HG02610 (cell line): ENCODE measurements at regions not wholly inside any gene's neighbourhood (a gene's known extent, or its start where the extent isn't known, plus 50 kb on each side); places are given as distances from the start of the nearest gene placed in this dataset.

Experiments
- ATAC-seq: cut with Tn5 transposase; IDR thresholded peaks from one replicate; pipeline ENCODE4 v1.9.1; 2021; ENCODE audit warnings: mild to moderate bottlenecking, moderate library complexity; ENCODE audit not compliant: unreplicated experiment

DNA sequence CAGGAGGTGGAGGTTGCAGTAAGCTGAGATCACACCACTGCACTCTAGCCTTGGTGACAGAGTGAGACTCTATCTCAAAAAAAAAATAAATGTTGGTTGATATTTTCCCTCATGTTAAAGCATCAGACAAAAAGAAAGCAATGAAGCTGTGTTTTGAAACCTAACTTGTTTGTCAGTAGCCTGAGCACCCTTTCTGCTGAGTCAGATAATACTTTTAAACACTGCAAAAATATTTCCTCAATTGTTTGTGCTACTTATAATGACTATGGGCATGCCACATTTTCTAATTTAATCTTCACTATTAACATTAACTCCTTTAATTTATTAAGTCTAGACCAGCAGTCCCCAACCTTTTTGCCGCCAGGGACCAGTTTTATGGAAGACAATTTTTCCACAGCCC lies 236.3 kb upstream of the AGAP1 start:
- ATAC-seq, result no peak

DNA sequence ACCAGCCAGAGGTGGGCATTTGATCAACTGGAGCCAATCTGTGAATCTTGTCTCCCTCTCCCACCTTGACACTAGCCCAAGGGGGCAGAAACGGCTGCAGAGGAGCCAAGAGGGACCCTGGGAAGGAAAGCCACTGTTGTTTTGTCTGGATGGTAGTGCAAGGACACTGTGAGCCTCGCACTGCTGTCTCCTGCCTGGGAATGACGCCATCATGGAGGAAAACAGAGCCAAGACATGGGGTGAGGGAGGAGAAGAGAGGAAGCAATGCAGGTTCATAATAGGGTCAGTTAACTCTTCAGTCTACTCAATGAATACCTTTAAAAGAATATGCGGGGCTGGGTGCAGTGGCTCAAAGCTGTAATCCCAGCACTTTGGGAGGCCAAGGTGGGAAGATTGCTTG lies 231.1 kb upstream of the AGAP1 start:
- no peak for ATAC-seq

DNA sequence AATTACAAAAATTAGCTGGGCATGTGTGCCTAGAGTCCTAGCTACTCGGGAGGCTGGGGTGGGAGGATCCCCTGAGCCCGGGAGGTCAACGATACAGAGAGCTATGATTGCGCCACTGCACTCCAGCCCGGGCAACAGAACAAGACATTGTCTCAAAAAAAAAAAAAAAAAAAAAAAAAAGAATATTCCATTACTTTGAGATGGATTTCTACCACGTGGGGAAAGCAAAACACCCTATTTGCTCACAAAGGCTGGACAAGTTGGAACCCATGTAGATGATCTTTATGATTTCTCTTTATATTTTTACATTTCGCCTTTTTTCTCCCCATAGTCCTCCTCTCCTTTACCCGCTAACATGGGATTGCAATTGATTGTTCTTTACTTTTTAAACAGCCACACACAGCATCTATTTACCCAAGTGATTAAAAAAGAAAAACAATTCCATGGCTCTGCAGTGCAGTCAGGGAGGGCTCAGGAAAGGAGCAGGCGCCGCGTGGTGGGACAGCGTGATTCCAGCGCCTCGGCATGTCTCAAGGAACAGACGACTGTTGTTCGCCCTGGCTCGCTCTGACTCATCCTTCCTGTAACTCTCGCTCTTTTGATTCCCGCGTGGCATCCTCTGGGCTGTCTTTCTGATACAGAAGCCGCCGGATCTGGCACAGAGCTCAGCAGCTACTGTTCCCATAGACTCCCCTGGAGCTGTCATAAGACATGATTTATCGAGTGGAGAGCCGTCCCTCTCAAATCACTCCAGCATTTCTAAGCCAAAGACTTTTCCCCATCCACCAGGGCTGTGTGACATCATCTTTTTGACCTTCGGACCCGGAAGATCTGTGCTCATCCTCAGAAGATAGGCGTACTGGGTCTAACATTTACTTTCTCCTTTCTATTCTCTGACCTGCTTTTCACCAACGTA lies 230.4 kb upstream of the AGAP1 start:
- ATAC-seq, result no peak

DNA sequence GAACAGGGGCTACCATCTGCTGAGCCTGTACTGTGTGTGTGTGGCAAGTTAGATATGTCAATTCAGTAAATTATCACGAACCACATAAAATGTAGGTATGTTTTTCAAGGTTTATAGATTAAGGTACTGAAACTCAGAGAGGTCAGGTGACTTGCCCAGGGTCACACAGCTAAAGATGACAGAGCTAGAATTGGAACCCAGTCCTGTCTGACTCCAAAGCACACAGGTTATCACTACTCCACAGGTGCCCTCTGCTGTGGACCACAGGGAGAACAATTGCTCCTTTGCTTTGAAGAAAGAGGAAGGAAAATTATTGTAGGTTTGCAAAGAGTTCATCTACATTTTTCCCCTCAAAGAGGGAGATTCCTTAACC lies 229.7 kb upstream of the AGAP1 start:
- ATAC-seq, result no peak

DNA sequence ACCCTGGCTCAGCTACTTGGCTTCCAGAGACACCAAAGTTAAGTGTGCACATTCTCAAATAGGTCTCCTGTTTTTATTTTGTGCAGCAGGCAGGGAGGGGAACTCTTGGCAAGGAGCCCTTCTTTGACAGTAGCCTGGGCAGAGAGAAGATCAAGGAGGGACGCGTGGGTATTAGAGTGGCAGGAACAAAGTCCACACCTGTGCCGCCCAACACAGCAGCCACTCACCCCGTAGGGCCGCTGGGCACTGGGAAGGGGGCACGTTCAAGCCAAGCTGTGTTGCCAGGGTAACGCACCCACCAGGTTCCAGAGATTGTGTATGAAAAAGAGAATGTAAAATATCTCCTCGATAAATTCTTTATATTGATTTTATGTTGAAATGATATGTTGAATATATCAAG lies 229.3 kb upstream of the AGAP1 start:
- ATAC-seq, result no peak

DNA sequence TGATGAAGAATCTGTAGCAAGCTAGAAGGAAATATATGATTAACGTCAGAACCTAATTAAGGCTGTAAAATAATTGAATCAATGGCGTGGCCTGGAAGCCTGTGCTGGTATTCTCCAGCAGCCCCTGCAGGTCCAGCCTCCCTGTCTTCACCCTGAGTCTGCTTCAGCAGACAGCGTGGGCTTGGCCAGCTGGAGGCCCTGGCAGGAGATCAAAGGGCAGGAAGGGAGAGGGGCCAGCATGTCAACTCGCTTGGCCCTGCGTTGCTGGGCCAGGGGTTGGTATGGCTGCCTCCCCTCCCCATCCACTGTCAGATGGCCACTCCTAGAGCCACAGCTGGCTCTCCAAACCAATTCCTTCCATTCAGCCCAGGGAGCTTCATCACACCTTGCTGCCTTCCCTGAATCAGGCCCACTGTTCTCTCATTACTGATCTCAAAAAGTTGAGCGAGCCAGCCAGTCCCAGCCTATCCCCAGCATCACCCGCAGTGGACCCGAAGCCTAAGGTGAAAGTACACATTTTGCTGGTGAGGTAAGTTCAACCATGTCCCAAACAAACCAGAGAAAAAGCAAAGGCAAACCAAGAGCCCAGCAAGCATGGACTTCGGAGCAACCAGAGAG lies 228.4 kb upstream of the AGAP1 start:
- ATAC-seq, result no peak

DNA sequence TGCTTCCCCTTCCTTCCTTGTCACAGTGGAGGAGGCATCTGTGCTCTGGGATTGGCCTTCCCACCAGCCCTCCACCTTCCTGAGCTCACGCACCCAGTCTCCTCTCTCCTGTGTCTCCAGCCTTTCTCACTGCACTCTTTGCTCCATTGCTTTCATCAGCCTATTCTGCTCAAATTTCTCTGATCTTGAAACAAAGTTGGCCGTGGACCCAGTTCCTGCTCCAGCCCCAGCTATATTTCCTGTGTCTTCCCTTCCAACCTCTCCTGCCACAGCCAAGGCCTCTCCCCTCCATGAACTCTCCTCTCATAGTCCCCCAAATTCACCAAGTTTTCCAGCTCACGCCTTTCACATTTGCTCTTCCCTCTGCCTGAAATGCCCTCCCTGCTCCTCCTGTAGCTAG lies 226.6 kb upstream of the AGAP1 start:
- ATAC-seq, result no peak

DNA sequence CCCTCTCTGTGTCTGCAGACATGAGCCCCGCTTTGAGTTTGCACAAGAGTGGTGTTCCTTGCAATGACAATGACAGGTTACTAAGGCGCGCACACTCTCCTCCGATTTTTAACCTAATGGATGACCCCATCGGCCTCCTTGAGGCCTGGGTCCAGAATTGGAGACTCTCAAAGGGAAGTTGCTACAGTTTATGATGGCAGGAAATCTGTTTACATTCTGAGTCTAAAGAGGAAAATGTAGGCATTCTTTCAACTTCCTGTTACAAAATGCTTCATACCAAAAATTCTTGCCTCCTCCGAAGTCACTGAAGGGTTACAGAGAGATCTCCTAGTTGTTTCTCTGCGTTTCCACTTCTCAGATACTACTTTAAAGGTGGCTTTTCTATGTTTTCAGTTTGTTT lies 225.3 kb upstream of the AGAP1 start:
- no peak for ATAC-seq

DNA sequence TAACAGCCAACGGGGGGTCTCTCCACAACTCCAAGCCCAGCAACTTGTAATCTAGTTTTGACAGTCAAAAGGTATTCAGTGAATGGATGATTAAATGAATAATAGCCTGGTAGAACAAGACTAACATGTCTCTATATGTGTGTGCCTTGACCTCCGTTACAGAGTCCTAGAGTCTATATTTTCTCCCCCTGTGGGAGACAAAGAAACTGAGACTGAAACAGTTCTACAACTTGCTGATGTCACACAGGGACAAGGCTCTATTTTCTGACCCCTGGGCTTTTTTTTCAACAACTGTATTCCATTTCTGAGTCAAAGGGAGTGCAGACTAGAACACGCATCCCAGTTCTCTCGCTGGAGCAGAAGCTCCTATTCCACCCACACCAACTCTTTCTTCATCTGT lies 223.6 kb upstream of the AGAP1 start:
- ATAC-seq, result no peak

DNA sequence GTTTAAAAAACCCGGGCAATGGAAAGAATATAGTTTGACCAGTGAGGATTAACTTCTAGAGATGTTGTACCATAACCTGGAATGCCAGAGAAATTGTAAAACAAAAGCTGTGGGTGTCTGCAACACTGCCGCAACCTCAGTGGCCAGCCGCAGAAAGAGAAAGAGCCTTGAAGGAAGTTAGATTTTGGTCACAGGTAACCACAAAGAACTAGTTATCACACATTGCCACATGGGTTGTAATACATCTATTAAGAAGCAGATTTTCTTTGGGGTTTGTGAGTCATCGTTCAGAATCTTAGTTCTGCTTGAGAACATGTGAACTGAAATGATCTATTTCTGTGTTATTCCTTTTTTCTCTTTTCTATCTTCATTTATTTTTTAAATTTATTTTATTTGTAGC lies 222.9 kb upstream of the AGAP1 start:
- peak; percentile 87 for ATAC-seq

DNA sequence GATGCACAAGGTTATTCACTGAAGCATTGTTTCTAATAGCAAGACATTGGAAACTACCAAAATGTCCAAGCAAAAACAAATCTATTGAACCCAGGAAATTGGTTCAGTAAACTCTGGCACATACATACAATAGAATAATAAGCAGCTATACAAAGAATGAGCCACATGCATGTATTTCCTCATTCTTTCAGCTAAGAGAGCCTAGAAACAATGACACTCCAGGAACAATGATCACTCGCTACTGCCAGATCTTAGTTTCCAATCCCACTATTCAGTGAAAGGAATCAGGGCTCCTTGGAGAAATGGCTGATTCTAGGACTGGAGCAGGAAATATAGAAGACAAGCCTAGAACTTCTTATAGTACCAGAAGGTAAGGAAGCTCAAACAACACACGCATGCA lies 221.9 kb upstream of the AGAP1 start:
- no peak for ATAC-seq

DNA sequence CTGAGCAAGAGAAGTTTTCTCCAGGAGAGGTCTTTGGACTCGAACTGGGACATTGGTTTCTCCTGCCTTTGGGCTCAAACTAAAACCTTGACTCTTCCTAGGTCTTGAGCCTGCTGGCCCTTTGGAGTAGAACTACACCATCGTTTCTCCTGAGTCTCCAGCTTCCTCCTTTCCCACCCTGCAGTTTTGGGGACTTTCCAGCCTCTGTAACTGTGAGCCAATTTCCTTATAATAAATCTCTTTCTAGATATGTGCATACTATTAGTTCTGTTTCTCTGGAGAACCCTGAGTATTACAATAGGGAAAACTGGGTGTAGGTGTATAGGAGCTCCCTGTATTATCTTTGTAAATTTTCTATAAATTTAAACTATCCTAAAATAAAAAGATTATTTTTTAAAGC lies 219.8 kb upstream of the AGAP1 start:
- ATAC-seq, result no peak

DNA sequence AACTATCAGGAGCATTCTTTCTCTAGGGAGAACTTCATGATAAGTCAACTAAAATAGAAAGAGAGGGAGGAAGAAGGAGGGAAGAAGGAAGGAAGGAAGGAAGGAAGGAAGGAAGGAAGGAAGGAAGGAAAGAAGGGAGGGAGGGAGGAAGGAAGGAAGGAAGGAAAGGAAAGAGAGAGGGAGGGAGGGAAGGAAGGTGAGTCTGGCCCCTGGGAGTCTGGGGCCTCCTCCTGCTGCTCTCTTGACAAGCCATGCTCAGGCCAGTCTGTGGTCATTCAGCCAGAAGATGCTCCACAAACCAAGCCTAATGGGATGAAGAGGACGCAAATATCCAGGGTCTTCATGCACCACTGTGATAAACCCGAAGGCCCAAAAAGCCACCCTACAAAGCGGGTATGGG lies 216.4 kb upstream of the AGAP1 start:
- no peak for ATAC-seq

DNA sequence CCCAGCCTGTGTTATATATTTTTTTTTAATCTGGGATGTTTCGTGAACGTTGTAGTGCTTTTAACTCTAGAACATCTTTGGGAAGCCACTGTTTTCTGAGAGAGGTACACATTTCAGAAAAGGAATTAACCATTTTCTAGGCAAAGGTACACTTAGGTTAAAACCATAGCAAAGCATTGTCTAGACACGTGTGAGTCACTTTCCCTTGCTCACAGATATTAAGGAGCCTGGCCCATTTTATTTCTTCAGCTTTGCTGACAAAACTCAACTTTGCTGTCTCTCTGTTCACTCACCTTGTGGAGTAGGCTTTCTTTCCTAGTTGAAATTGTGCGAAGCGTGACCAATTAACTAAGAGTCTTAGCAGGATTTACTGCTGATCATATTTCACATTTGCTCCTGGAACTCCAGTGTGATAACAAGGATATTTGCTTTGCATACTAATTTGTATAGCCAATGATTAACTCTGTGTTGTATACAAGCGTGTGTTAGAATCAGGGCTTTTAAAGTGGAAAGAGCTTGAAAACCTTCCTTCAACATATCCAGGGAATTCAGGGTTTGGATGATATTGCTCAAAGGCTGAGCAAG lies 215.0 kb upstream of the AGAP1 start:
- ATAC-seq, result no peak

DNA sequence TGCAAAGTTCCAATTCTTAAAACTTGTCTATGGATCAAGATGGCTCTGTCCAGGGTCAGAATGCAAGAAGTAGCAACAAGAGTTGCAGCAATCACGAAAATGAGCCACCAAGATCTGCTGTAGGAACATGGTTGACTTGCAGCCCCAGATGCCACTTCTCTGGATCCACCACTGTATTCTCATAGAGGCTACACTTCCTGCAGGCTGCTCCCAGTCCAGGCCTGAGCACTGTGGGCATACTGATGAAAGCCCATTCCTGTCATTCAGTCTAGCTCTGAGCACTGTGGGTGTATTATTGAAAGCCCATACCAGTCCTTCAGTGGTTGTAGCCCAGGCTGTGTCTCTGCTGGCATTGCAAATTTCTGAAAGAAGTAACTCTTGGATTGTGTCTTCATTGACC lies 213.9 kb upstream of the AGAP1 start:
- no peak for ATAC-seq

DNA sequence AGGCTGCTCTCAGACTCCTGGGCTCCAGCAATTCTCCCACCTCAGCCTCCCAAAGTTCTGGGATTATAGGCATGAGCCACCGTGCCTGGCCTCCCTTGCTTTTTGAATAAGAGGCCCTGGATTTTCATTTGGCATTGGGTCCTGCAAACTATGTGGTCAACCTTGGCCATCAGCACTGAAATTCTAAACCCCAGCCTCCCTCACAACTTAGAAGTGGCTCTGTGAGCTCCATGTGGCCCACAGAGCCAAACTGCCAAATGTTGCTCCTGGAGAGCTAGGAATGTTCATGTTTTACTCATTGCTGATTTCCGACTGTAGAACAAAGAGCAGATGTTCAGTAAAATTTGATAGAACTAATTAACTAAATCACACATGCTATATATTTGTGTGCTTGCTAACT lies 210.6 kb upstream of the AGAP1 start:
- ATAC-seq, result no peak

DNA sequence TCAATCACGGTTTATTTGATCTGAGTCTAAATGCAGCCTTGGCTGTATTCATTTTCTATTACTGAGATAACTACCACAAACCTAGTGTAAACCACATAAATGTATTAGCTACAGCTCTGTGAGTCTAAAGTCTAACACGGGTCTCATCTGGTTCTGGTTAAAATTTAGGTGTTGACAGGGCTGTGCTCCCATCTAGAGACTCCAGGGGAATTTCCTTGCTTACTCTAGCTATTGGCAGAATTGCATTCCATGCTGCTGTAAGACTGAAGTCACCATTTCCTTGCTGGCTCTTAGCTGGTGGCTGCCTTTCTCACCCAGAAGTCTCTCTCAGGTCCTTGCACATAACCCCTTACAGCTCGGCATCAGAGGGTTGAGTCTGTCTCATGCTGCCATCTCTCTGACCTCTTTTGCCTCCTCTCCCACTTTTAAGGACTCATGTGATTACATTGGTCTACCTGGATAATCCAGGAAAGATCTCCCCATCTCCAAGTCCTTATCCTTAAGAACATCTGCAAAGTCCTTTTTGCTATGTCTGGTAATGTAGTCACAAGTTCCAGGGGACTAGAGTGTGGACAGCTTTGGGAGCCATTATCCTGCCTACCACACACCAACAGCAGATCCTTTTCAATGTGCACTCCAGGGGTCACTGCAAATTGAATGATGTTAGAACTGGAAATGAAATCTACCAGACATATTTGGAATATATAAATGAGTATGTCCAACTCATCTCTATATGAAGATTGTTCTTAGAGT lies 207.0 kb upstream of the AGAP1 start:
- no peak for ATAC-seq

DNA sequence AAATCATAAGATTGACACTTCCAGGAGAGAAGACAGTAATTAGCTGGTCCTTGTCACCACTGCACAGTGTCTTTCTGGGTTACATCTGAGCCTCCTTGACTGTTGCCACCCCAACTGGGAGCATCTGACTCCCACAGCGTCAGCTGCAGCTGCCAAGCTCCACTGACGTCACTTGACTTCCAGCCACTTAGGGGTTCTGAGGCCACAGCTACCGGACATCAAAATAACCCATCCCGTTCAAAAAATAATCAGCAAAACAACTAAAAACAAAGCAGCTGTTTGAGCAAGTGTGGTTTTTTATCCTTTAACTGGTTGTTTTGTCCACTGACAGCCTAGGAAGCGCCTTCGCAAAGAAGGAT lies 206.5 kb upstream of the AGAP1 start:
- ATAC-seq, result no peak

DNA sequence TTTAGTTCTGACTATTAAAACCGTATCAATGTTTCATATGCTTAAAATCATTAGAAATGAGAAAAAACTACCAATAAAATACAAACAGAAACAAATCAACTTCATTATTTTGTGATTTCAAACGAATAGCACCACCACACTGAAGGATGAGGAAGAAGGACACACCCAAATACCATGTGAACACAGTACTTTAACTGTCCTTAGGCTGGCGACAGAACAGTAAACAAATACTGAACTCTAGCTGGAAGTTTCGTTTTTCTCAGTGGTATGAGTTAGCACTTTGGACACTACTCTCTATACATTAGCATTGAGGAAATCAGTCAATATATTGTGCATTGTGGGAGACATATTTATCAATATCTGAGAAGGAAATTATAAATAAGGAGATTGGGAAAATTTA lies 202.4 kb upstream of the AGAP1 start:
- ATAC-seq, result no peak

DNA sequence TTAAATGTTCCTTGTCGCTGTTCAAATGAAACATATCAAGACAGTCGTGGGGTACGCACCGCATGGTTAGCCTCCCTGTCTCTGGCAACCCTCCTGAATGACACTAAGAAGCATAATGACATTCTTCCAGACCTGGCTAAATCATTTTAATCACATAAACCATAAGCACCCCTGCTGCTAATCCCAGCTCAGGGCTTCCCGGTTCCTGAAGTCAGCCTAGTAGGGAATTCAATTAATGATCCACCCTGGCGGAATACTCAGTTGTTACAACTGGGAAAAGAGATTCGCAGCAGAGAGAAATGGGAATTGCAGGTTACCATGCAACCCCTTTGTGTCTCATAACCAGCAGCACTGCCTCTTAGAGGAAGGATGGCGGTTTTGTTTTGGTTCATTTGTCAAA lies 200.8 kb upstream of the AGAP1 start:
- no peak for ATAC-seq

DNA sequence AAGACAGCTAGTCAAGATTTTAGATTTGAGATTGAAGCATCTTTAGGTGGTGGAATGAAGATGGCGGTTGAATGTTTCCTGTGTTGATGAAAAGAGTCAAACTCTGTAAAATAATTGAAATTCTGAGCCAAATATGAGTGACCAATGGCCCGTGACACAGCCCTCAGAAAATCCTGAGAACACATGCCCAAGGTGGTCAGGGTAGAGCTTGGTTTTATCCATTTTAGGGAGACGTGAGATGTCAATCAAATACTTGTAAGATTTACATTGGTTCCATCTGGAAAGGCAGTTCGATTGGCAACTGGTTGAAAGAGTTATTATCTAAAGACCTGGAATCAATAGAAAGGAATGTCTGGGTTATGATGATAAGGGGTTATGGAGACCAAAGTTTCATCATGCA lies 198.0 kb upstream of the AGAP1 start:
- no peak for ATAC-seq
